Osteocyte (in vitro differentiated cells): ENCODE measurements at regions not wholly inside any gene's neighbourhood (a gene's known extent, or its start where the extent isn't known, plus 50 kb on each side); places are given as distances from the start of the nearest gene placed in this dataset.

Experiments
- DNase-seq: peaks from one replicate; pipeline ENCODE4 v3.0.0; 2021; ENCODE audit warnings: mixed read lengths; ENCODE audit not compliant: unreplicated experiment; ENCODE audit errors: extremely low spot score
- H3K27ac Mint-ChIP-seq: one replicate; pipeline ENCODE4 v1.8.0; 2021; ENCODE audit warnings: mild to moderate bottlenecking, mixed read lengths; ENCODE audit not compliant: unreplicated experiment
- H3K27me3 Mint-ChIP-seq: one replicate; pipeline ENCODE4 v1.8.0; 2021; ENCODE audit warnings: mixed read lengths; ENCODE audit not compliant: unreplicated experiment
- H3K36me3 Mint-ChIP-seq: one replicate; pipeline ENCODE4 v1.8.0; 2021; ENCODE audit warnings: mixed read lengths; ENCODE audit not compliant: unreplicated experiment
- H3K4me1 Mint-ChIP-seq: one replicate; pipeline ENCODE4 v1.8.0; 2021; ENCODE audit warnings: mixed read lengths; ENCODE audit not compliant: unreplicated experiment
- H3K4me3 Mint-ChIP-seq: one replicate; pipeline ENCODE4 v1.8.0; 2021; ENCODE audit warnings: mild to moderate bottlenecking, moderate library complexity, mixed read lengths; ENCODE audit not compliant: unreplicated experiment
- H3K9me3 Mint-ChIP-seq: one replicate; pipeline ENCODE4 v1.8.0; 2021; ENCODE audit warnings: mixed read lengths; ENCODE audit not compliant: unreplicated experiment
- TF ChIP-seq, protein P1 (sequence below): fragments of 200-600 bp; sonication (generic); IDR thresholded peaks from 2 replicates; pipeline ENCODE4 v1.5.0; 2021; ENCODE audit warnings: antibody characterized with exemption, mild to moderate bottlenecking, moderate library complexity

GRCh38 chr3:139281096-139281495 is 62.7 kb upstream of the MRPS22 start:
- Mint-ChIP-seq H3K27me3 (peaks cover 14% of the 10 kb centered on the region), H3K9me3 (peaks cover 10% of the 10 kb centered on the region), H3K4me1 (no peaks in the 10 kb centered on the region), H3K27ac (no peak overlapping the region), H3K36me3 (no peaks in the 10 kb centered on the region), H3K4me3 (no peak overlapping the region)
- TF ChIP-seq, protein P1, sequence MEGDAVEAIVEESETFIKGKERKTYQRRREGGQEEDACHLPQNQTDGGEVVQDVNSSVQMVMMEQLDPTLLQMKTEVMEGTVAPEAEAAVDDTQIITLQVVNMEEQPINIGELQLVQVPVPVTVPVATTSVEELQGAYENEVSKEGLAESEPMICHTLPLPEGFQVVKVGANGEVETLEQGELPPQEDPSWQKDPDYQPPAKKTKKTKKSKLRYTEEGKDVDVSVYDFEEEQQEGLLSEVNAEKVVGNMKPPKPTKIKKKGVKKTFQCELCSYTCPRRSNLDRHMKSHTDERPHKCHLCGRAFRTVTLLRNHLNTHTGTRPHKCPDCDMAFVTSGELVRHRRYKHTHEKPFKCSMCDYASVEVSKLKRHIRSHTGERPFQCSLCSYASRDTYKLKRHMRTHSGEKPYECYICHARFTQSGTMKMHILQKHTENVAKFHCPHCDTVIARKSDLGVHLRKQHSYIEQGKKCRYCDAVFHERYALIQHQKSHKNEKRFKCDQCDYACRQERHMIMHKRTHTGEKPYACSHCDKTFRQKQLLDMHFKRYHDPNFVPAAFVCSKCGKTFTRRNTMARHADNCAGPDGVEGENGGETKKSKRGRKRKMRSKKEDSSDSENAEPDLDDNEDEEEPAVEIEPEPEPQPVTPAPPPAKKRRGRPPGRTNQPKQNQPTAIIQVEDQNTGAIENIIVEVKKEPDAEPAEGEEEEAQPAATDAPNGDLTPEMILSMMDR = no peak
- DNase-seq = no peak

DNA sequence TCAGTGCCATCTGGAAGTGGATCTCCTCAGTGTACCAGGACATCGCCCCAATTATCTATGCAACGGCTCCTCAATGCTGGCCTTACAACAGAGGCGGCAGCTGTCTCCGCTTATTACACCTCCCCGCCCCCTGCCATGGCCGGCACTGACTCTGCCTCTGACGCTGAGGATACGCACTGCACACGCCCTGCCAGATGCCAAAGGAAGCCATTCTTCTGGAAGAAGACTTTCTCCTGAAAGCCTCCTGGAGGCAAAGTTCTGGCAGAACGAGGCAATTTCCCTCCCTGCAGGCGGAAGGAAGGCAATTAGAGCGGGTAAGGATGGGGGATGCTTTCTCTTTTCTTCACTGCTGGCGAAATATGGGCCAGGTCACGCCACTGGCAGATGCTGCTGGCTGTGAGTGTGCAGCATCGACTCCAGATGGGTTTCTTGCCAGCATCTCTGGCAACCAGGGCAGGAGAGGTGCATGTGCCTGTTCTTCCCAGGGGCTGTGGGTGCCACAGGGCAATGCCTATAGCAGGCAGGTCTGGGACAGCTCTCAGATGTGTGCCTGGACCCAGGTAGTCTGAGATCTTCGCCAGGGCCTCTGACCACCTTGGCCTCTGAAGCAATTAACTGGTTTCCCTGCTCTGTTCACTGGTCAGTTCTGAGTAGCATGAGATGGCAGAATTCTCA is 62.2 kb upstream of the MRPS22 start:
- Mint-ChIP-seq H3K27ac (no peak overlapping the region), H3K36me3 (no peaks in the 10 kb centered on the region), H3K4me1 (no peaks in the 10 kb centered on the region), H3K9me3 (peaks cover 5% of the 10 kb centered on the region), H3K27me3 (peaks cover 13% of the 10 kb centered on the region), H3K4me3 (no peak overlapping the region)
- DNase-seq = no peak
- TF ChIP-seq, protein P1 = no peak

GRCh38 chr3:139283301-139283700 is 60.5 kb upstream of the MRPS22 start:
- H3K27me3 Mint-ChIP-seq = peaks cover 10% of the 10 kb centered on the region
- H3K36me3 Mint-ChIP-seq = no peaks in the 10 kb centered on the region
- no peak for DNase-seq
- H3K4me3 Mint-ChIP-seq = no peak overlapping the region
- no peaks in the 10 kb centered on the region for H3K4me1 Mint-ChIP-seq
- H3K27ac Mint-ChIP-seq = no peak overlapping the region
- TF ChIP-seq, protein P1 = no peak
- H3K9me3 Mint-ChIP-seq = no peaks in the 10 kb centered on the region

- DNase-seq = no peak
- no peaks in the 10 kb centered on the region for H3K9me3 Mint-ChIP-seq
- H3K27me3 Mint-ChIP-seq = peaks cover 10% of the 10 kb centered on the region
- H3K4me3 Mint-ChIP-seq = no peak overlapping the region
- TF ChIP-seq, protein P1 = no peak
- H3K27ac Mint-ChIP-seq = no peak overlapping the region
- H3K4me1 Mint-ChIP-seq = no peaks in the 10 kb centered on the region
- H3K36me3 Mint-ChIP-seq = no peaks in the 10 kb centered on the region
Observed at GRCh38 chr3:139284221-139284620, 59.6 kb upstream of the MRPS22 start.

DNA sequence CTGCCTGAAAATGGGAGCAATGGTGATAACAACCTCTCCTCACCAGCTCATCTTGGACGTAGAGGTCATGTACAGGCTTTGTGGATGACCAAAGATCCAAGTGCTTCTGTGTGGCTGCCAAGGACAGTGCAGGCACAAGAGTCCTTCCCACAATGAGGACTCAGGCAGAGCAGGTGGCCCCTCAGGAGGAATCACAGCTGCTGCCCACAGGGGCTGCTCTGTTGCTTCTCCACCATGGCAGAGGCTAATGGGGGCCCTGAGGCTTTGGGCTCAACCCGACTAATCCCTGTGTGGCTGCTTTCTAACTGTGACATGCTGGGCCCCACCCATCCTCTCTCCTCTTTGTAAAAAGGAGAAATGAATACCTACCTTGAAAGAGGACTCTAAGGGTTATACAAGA is 58.1 kb upstream of the MRPS22 start:
- Mint-ChIP-seq H3K4me3 (no peak overlapping the region), H3K27me3 (peaks cover 10% of the 10 kb centered on the region), H3K9me3 (no peaks in the 10 kb centered on the region), H3K27ac (no peak overlapping the region), H3K36me3 (no peaks in the 10 kb centered on the region), H3K4me1 (no peaks in the 10 kb centered on the region)
- DNase-seq = no peak
- TF ChIP-seq, protein P1 = no peak
